Transverse colon (tissue), 4 donors: ENCODE measurements at regions not wholly inside any gene's neighbourhood (a gene's known extent, or its start where the extent isn't known, plus 50 kb on each side); places are given as distances from the start of the nearest gene placed in this dataset.

Experiments
- DNase-seq: peaks from one replicate; pipeline ENCODE4 v3.0.0-alpha.2; 2019
- H3K27ac ChIP-seq, 4 donors: fragments of 200-600 bp; sonication (generic); 2 replicates each; pipeline ENCODE4 v1.5.1; 2016 to 2018; ENCODE audit warnings: inconsistent platforms in 4 of 4
- H3K27me3 ChIP-seq: fragments of 200-600 bp; sonication (generic); 2 replicates; pipeline ENCODE4 v1.5.1; 2017; ENCODE audit warnings: inconsistent platforms
- H3K36me3 ChIP-seq, 4 donors: fragments of 200-600 bp; sonication (generic); 2 replicates each; pipeline ENCODE4 v1.5.1; 2017 to 2019; ENCODE audit warnings: inconsistent platforms in 4 of 4
- H3K4me1 ChIP-seq, 4 donors: fragments of 200-600 bp; sonication (generic); 2 replicates each; pipeline ENCODE4 v1.5.1; 2017 to 2020; ENCODE audit warnings: inconsistent platforms in 4 of 4
- H3K4me3 ChIP-seq, 4 donors: fragments of 200-600 bp; sonication (generic); 1 replicate in 1 of 4; 2 replicates in 3 of 4; pipeline versions ENCODE4 v1.5.1 to v1.6.1; 2017 to 2019; ENCODE audit warnings: inconsistent platforms in 4 of 4
- H3K9me3 ChIP-seq, 2 donors: fragments of 200-600 bp; sonication (generic); 2 replicates each; pipeline ENCODE4 v1.5.1; 2017 to 2019; ENCODE audit warnings: inconsistent platforms in 2 of 2
- CTCF ChIP-seq, 5 experiments: fragments of 200-600 bp in 3 of 5; fragments of 450-650 bp in 2 of 5; sonication (generic) in 3 of 5; IDR thresholded peaks; 1 replicate in 2 of 5; 2 replicates in 3 of 5; pipeline ENCODE4 v1.5.1; 2016 to 2017; ENCODE audit warnings: antibody characterized with exemption in 5 of 5, inconsistent platforms in 3 of 5, mild to moderate bottlenecking in 2 of 5, moderate library complexity in 1 of 5
- EP300 ChIP-seq: sonication (generic); formaldehyde crosslinking; IDR thresholded peaks from one replicate; pipeline ENCODE4 v1.6.1; 2017; ENCODE audit warnings: antibody characterized with exemption, low read depth
- POLR2A ChIP-seq: fragments of 450-650 bp; IDR thresholded peaks from one replicate; pipeline ENCODE4 v1.6.1; 2016; ENCODE audit warnings: antibody characterized with exemption, mild to moderate bottlenecking, moderate library complexity
- POLR2AphosphoS5 ChIP-seq, 3 donors: sonication (generic); formaldehyde crosslinking; IDR thresholded peaks; one replicate each; pipeline ENCODE4 v1.6.1; 2016; ENCODE audit warnings: antibody characterized with exemption in 3 of 3
- WGBS, 2 donors: methylation state at CpG; one replicate each; pipeline ENCODE4 v1.1.5; 2018; ENCODE audit warnings: low coverage in 1 of 2; 5-methylcytosine and 5-hydroxymethylcytosine counted together
- in situ Hi-C, 4 donors: fragments of 200-750 bp; cut with MboI; loops; one replicate each; pipeline versions ENCODE4 v1.15.0 to v1.15.1; 2017; ENCODE audit warnings: low sequenced_read_pairs in 3 of 4, low pct_ligation_motif_present in 1 of 4, low pct_unique_long_range_greater_than_20kb in 1 of 4
- intact Hi-C: fragments of 100-400 bp; cut with DNase I; formaldehyde crosslinking; loops from one replicate; pipeline ENCODE4 v1.15.1; 2023; ENCODE audit warnings: low total_unique reads

GRCh38 chr5:104443706-104444105, 881.1 kb upstream of the NUDT12 start:
- no peaks in the 10 kb centered on the region for H3K27me3 ChIP-seq
- H3K27ac ChIP-seq, result no peak overlapping the region
- H3K4me3 ChIP-seq, result no peak overlapping the region
- H3K9me3 ChIP-seq, result no peaks in the 10 kb centered on the region
- intact Hi-C loops (no loop called here), in situ Hi-C loops (no loop called here)
- TF ChIP-seq POLR2AphosphoS5 (IDR thresholded peaks at IDR 0.05), result no peak
- TF ChIP-seq CTCF (IDR thresholded peaks at IDR 0.05), result no peak
- no peak for TF ChIP-seq EP300
- TF ChIP-seq POLR2A, result no peak
- WGBS, 2 donors, result 93 to 100% methylated on average over 7 to 19 of the region's 19 CpGs
- no peaks in the 10 kb centered on the region for H3K36me3 ChIP-seq
- no peak for DNase-seq
- H3K4me1 ChIP-seq, result no peaks in the 10 kb centered on the region

- WGBS, 2 donors, result 50% methylated on average over 1 to 4 of the region's 4 CpGs
- Histone ChIP-seq H3K4me1 (no peaks in the 10 kb centered on the region), H3K36me3 (no peaks in the 10 kb centered on the region), H3K4me3 (no peak overlapping the region), H3K9me3 (no peaks in the 10 kb centered on the region), H3K27ac (no peak overlapping the region), H3K27me3 (no peaks in the 10 kb centered on the region)
- TF ChIP-seq POLR2A, result no peak
- TF ChIP-seq CTCF (IDR thresholded peaks at IDR 0.05), result no peak
- no peak for TF ChIP-seq EP300
- no peak for TF ChIP-seq POLR2AphosphoS5 (IDR thresholded peaks at IDR 0.05)
- in situ Hi-C loops, result no loop called here
- no peak for DNase-seq
- intact Hi-C loops, result no loop called here
These were observed 869.4 kb upstream of the NUDT12 start for GRCh38 chr5:104431981-104432380.

- no peak overlapping the region for H3K4me3 ChIP-seq
- H3K36me3 ChIP-seq, result no peaks in the 10 kb centered on the region
- H3K27ac ChIP-seq, result no peak overlapping the region
- TF ChIP-seq CTCF (IDR thresholded peaks at IDR 0.05), result no peak
- no peak for TF ChIP-seq EP300
- TF ChIP-seq POLR2A, result no peak
- TF ChIP-seq POLR2AphosphoS5 (IDR thresholded peaks at IDR 0.05), result no peak
- in situ Hi-C loops (no loop called here), intact Hi-C loops (no loop called here)
- no peaks in the 10 kb centered on the region for H3K27me3 ChIP-seq
- H3K4me1 ChIP-seq, result no peaks in the 10 kb centered on the region
- H3K9me3 ChIP-seq, result no peaks in the 10 kb centered on the region
- no peak for DNase-seq
- WGBS, 2 donors, result 86 to 87% methylated on average over 4 of the region's 4 CpGs
These were observed 868.5 kb upstream of the NUDT12 start for GRCh38 chr5:104431002-104431620.

- in situ Hi-C loops, result no loop called here
- DNase-seq, result no peak
- H3K27me3 ChIP-seq, result no peaks in the 10 kb centered on the region
- intact Hi-C loops, result no loop called here
- 76 to 100% methylated on average over 1 of the region's 1 CpG for WGBS, 2 donors
- no peaks in the 10 kb centered on the region for H3K4me1 ChIP-seq
- H3K4me3 ChIP-seq, result no peak overlapping the region
- H3K9me3 ChIP-seq, result no peaks in the 10 kb centered on the region
- no peak overlapping the region for H3K27ac ChIP-seq
- no peak for TF ChIP-seq POLR2A
- TF ChIP-seq EP300, result no peak
- no peak for TF ChIP-seq POLR2AphosphoS5 (IDR thresholded peaks at IDR 0.05)
- TF ChIP-seq CTCF (IDR thresholded peaks at IDR 0.05), result no peak
- H3K36me3 ChIP-seq, result no peaks in the 10 kb centered on the region
These were observed 867.3 kb upstream of the NUDT12 start for GRCh38 chr5:104429911-104430310.
